T-helper 1 cell treated with Interleukin-12 subunit alpha and Interleukin-12 subunit beta and Interleukin-4 antibody, amounts not matched to agents 30 ng/mL and 1 ng/mL, for 36 hours (primary cell): ENCODE measurements at regions not wholly inside any gene's neighbourhood (a gene's known extent, or its start where the extent isn't known, plus 50 kb on each side); places are given as distances from the start of the nearest gene placed in this dataset.
"Not testable (repeated sequence)": the region's sequence is repeated elsewhere in the genome, so short reads cannot be mapped to it uniquely, and the experiment has no call there.

ENCODE experiments used
- intact Hi-C: fragments of 100-400 bp; cut with micrococcal nuclease; formaldehyde crosslinking; loops from one replicate; pipeline ENCODE4 v1.15.1; 2024

DNA sequence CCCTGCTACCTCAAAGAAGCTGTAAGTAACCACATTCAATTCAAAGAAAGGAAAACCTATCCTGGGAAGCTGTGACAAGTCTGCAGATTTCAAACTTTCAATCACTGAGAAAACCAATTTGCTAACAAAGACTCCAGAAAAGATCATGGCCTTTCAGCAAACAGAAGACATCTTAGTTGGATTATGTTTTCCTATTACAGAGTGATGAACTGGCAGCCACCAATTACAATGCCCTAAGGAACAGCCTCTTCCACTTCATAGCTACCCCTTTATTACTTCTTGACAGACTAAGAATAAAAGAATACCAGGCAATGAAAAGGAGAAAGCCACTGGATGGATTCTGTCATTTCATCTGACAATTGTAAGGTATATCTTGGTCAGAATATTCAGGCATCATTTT, 128.2 kb upstream of the RASEF start:
- intact Hi-C loops, result no loop called here

DNA sequence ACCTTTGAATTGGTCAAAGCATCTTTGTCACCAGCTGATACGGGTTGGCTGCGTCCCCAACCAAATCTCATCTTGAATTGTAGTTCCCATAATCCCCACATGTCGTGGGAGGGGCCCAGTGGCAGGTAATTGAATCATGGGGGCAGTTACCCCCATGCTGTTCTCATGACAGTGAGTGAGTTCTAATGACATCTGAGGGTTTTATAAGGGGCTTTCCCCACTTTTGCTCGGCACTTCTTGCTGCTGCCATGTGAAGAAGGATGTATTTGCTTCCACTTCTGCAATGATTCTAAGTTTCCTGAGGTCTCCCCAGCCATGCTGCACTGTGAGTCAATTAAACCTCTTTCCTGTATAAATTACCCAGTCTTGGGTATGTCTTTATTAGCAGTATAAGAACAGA, 126.1 kb upstream of the RASEF start:
- intact Hi-C loops, result not testable (repeated sequence)

GRCh38 chr9:83188277-83188676, 125.3 kb upstream of the RASEF start:
- intact Hi-C loops, result no loop called here

DNA sequence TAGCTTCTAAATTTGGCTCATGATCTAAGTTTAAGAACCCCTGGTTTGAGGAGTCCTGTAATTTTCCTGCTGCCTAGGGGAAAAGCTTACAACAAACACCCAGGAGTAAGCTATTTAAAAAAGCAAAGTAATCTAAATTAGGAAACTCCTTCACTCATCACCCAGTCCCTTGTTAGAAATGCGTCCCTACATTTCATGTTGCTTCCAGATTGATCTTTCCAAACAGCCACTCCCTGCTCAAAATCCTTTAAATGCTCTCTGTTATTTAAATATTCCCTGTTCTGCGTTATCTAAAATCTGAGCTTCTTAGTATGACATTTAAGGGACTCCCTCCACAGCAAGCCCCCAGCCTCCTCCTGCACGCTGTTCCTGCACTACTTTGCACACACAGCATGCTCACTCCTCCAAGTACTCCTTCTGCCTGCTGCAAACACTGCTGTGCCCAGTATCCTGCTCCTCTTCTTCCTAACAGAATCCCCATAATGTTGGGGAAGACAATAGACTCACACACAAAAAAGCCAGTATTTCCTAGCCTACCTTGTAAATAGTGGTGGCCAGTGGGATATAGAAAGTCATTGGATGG, 123.3 kb upstream of the RASEF start:
- intact Hi-C loops, result loop anchor here (1.0 kb wide), 1 partner anchor 12 kb away; no protein-coding TSS in a partner anchor

DNA sequence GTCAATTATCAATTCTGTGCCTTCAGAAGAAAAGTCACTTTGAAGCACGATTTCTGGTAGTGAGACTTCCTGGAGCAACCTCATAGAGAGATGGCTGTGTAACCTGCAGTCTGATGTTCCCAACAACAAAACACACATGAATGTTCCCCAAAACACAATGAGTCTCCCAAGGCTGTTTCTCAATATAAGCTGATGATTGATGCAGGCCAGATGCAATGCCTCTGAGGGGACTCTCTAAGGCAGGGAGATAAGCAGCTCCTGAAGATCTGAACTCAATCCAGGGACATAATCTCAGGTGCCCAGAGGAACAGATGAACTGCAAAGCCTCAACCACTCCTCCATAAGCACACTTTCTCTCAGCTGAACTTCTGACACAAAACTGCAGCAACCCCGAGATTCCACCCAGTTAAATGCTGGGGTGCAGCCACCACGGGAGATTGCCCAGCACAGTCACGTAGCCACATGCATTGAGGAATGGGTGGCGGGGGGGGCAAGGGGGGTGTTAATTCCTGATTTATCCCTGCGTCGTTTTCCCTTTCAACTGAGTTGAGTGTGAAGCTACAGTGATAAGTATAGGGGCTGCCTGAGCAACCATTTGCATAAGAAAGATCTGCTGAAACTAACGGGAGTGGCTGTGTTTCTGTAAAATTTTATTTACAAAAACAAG, 122.7 kb upstream of the RASEF start:
- intact Hi-C loops, result loop anchor here (1.0 kb wide), 1 partner anchor 11 kb away; no protein-coding TSS in a partner anchor

DNA sequence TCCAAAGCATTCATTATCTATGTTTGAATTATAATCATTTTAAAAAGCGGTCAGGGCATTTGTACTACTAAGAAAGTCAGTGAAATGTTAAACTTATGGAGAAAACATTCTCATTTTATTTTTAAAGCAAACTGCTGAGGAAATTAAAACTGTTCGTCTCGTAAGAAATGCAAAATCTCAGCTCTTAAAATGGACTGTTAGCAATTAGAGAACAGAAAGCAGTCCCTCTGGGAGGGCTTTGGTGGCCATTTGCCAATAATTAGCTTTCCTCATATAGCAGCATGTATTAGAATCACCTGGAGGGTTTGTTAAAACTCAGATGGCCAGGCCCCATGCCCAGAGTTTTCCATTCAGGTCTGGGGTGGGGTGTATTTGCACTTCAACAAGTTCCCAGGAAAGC, 120.7 kb upstream of the RASEF start:
- intact Hi-C loops, result no loop called here

- intact Hi-C loops, result no loop called here
These were observed 119.1 kb upstream of the RASEF start for GRCh38 chr9:83182071-83182470.

GRCh38 chr9:83178717-83179116, 115.8 kb upstream of the RASEF start:
- intact Hi-C loops, result no loop called here

DNA sequence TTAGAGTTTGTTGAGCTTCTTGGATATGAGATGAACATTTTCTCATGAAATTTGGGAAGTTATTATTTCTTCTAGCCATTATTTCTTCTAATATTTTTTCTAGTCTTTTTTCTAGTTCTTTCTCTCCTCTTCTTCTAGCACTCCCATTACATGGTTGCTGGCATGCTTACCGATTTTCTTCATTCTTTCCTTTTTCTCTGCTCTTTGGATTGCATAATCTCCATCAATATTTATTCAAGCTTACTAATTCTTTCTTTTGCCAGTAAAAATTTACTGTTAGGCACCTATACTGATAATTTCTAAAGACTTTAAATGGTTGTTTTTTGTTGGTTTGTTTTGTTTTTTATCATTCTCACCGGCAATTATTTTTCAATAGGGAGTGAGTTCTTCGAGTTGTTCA, 114.8 kb upstream of the RASEF start:
- intact Hi-C loops, result no loop called here

GRCh38 chr9:83167126-83167525, 104.2 kb upstream of the RASEF start:
- intact Hi-C loops, result no loop called here

DNA sequence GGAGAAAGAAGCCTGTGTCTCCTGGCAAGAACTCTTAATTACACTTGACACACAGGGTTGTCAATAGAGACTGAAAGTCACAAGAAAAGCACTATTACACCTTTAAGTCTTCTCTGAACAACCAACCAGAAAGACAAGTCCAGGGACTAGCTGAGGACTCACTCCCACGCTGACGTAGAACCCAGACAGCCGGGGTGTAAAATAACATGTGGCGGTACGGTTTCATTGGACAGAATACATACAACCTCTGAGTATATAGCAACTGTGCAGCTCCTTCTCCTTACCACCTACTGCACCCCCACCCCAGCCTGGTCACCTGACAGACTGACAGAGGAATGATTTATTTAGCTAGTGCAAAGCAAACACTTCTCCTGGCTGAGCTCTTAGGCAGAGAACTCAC, 103.4 kb upstream of the RASEF start:
- intact Hi-C loops, result no loop called here

DNA sequence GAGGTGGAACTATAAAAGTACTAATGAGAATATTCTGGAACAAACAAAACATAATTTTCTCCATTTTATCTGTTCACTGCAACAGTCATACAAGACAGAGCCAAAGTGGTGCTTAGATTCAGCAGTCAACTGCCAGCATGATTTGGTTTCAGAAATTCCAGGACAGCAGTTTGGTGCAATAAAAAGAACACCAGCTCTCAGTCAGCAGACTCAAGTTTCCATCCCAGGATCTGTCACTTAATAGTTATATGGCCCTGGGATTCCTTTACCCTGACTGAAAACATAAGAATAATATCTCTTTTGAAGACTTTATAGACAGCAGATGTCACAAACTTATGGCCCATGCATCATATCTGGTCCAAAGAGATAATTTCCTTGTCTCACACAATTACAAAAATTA, 92.8 kb upstream of the RASEF start:
- intact Hi-C loops, result no loop called here

DNA sequence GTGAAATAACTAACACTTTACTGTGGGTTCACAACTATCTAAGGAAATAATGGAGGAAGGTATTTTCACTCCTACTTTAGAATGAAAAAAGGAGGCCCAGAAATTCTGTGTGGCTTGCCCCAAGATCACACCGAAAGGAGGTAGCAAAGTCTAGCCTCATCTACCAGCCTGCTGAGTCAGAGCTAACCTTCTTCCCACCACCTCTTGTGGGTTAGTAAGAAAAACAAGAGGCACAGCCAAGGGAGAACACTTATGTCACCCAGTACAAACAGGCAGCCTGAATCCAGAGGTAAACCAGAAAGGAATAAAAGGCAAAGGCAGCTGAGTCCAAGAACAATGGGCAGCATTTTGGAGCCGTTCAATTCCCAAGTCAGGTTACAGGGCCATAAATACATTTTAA, 91.9 kb upstream of the RASEF start:
- intact Hi-C loops, result no loop called here

DNA sequence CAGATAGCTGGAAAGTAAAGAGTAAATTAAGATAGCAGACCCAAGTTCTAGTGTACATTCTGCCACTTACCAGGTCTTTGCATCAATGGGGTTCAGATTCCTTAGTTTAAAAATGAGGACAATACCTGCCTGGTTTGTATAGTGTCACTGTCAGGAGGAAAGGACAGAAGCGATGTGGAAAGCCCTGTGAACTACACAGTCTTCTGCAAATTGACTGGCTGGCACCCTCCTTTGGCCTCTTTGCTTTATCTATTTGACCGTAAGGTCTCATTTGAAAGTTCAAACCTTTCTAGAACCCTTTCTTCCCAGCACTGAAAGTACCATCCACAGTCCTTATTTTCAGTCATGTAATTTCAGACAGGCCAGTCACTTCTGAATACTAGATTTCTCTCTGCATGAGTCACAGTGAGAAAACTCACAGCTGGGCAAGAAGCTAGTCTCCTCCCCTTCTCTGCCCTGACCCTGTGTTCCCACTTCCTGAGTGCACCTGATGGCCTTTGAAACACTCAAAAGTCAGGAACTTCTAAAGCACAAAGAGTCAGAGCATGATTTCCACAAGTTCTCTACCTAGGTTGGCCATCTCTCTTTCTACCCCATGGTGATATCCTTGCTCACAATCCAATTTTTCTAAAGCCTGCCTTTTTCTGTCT, 91.3 kb upstream of the RASEF start:
- intact Hi-C loops, result no loop called here

DNA sequence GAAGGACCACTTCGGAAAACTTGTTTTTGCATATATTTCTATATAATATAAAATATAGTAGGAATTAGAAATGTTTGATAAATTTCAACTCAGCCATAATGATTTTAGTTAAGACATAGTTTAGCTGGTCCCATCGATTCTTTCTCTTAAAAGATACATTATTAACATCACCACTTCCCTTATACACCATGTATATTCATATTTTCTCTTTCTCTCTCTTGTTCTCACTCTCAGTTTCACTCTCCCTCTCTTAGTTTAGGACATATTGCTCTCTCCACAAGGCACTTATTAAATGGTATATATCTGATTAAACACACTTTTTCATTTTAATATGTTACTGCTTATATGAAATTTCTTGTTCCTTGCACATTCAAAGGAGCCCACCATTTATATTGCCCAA, 90.1 kb upstream of the RASEF start:
- intact Hi-C loops, result no loop called here

- intact Hi-C loops, result no loop called here
These were observed 88.7 kb upstream of the RASEF start for GRCh38 chr9:83151627-83152137.

- intact Hi-C loops, result no loop called here
These were observed 84.6 kb upstream of the RASEF start for GRCh38 chr9:83147315-83148149.

- intact Hi-C loops, result no loop called here
These were observed 83.4 kb upstream of the RASEF start for GRCh38 chr9:83146325-83146724.

DNA sequence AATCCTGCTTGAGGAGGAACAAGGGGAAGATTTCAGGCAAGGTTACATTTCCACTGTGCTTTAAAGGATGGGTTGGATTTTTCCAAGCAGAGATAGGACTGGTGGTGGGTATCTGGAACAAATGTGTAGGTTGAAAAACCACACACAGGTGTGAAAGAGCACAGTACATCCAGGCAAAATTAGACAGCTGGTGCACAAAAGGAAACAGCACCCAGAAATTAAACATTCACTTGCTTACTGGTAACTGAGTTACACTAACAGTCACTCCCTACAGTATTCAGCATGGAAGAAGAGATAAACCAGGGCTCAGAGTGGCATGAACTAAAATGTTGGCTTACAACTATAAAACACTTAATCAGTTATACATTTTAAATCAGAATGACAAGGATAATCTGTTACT, 81.5 kb upstream of the RASEF start:
- intact Hi-C loops, result no loop called here

GRCh38 chr9:83142389-83142788, 79.4 kb upstream of the RASEF start:
- intact Hi-C loops, result no loop called here

DNA sequence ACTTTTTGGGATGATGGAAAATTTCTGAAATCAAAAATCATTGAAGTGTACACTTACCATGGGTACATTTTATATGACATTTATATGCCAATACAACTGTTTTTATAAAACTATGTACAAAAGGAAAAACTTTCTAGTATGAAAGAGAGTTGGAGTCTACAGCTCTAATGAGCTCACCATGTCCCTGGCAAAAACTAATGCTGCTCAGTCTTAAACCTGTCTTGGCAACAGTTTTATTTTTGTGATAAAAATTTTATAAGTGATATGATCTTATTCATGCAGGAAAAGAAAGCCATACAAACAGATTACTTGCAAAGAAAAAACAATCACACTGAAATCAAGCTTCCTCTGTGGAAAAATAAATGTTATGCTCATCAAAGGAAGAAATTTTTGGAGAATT, 78.9 kb upstream of the RASEF start:
- intact Hi-C loops, result no loop called here

DNA sequence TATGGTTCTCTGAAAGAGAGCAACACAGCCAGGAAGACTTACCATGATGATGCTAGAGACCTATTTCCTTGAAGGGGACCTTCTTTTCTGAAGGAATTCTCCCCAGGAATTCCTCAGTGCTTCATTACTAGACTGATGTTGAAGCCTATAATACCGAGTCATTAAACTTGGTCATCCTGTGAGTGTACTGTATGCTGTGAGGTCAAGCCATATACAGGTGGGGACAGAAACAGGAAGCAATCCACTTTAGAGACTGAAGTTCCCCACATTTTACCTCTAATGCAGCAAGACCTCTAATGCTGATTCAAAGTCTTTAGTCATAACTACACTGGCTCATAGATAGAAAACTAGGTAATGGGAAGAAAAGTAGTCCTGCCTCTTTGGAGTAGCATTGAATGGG, 77.1 kb upstream of the RASEF start:
- intact Hi-C loops, result no loop called here
